Upper lobe of right lung (tissue), 1 donor: ENCODE measurements at regions not wholly inside any gene's neighbourhood (a gene's known extent, or its start where the extent isn't known, plus 50 kb on each side); places are given as distances from the start of the nearest gene placed in this dataset.

Experiments
- ATAC-seq: fragments of 200-7000 bp; cut with Tn5 transposase; one replicate; pipeline ENCODE4 v1.9.1; 2020; ENCODE audit warnings: mild to moderate bottlenecking, moderate library complexity
- DNase-seq: peaks from one replicate; pipeline ENCODE4 v3.0.0-alpha.2; 2020
- H3K27ac ChIP-seq: fragments of 200-600 bp; one replicate; pipeline ENCODE4 v1.8.0; 2022
- H3K27me3 ChIP-seq: fragments of 200-600 bp; one replicate; pipeline ENCODE4 v1.8.0; 2022; ENCODE audit warnings: mild to moderate bottlenecking
- H3K36me3 ChIP-seq: fragments of 200-600 bp; one replicate; pipeline ENCODE4 v1.8.0; 2022
- H3K4me1 ChIP-seq: fragments of 200-600 bp; one replicate; pipeline ENCODE4 v1.8.0; 2022
- H3K4me3 ChIP-seq: fragments of 200-600 bp; one replicate; pipeline ENCODE4 v1.8.0; 2022; ENCODE audit warnings: mild to moderate bottlenecking
- H3K9me3 ChIP-seq: fragments of 200-600 bp; one replicate; pipeline ENCODE4 v1.8.0; 2022
- CTCF ChIP-seq: fragments of 200-600 bp; IDR thresholded peaks from one replicate; pipeline ENCODE4 v1.8.0; 2022; ENCODE audit warnings: antibody characterized with exemption
- intact Hi-C: fragments of 100-400 bp; cut with DNase I; formaldehyde crosslinking; loops from one replicate; pipeline ENCODE4 v1.11.0; 2022
- donor health status: DM: no; HTN: yes; CAD: no; lungs with severe emphysema.

- H3K27me3 ChIP-seq: no peaks in the 10 kb centered on the region
- no peaks in the 10 kb centered on the region for H3K9me3 ChIP-seq
- ATAC-seq: no peak
- no peaks in the 10 kb centered on the region for H3K36me3 ChIP-seq
- intact Hi-C loops: no loop called here
- H3K4me3 ChIP-seq: no peak overlapping the region
- TF ChIP-seq CTCF: no peak
- DNase-seq: no peak
- H3K27ac ChIP-seq: no peak overlapping the region
- H3K4me1 ChIP-seq: peaks cover 16% of the 10 kb centered on the region
Measured at GRCh38 chr3:177439694-177440269, 242.5 kb upstream of the TBL1XR1 start.

- Histone ChIP-seq H3K27me3 (no peaks in the 10 kb centered on the region), H3K4me1 (peaks cover 16% of the 10 kb centered on the region), H3K36me3 (no peaks in the 10 kb centered on the region), H3K4me3 (no peak overlapping the region), H3K9me3 (no peaks in the 10 kb centered on the region), H3K27ac (no peak overlapping the region)
- ATAC-seq (no peak), DNase-seq (no peak)
- TF ChIP-seq CTCF: no peak
- intact Hi-C loops: no loop called here
Measured at GRCh38 chr3:177440456-177441104, 243.3 kb upstream of the TBL1XR1 start.

GRCh38 chr3:177441276-177441812 is 244.1 kb upstream of the TBL1XR1 start:
- Histone ChIP-seq H3K9me3 (no peaks in the 10 kb centered on the region), H3K27ac (no peak overlapping the region), H3K4me3 (no peak overlapping the region), H3K4me1 (peaks cover 16% of the 10 kb centered on the region), H3K27me3 (no peaks in the 10 kb centered on the region), H3K36me3 (no peaks in the 10 kb centered on the region)
- ATAC-seq (no peak), DNase-seq (no peak)
- no peak for TF ChIP-seq CTCF
- intact Hi-C loops: no loop called here

GRCh38 chr3:177441813-177442646 is 244.7 kb upstream of the TBL1XR1 start:
- Histone ChIP-seq H3K27me3 (no peaks in the 10 kb centered on the region), H3K4me1 (peaks cover 16% of the 10 kb centered on the region)
- no peak for DNase-seq

GRCh38 chr3:177443469-177443868 is 246.2 kb upstream of the TBL1XR1 start:
- H3K4me1 ChIP-seq: peaks cover 23% of the 10 kb centered on the region
- DNase-seq (no peak), ATAC-seq (peak; percentile 63)
- H3K36me3 ChIP-seq: no peaks in the 10 kb centered on the region
- H3K9me3 ChIP-seq: no peaks in the 10 kb centered on the region
- H3K4me3 ChIP-seq: no peak overlapping the region
- H3K27ac ChIP-seq: no peak overlapping the region
- intact Hi-C loops: no loop called here
- TF ChIP-seq CTCF: no peak
- no peaks in the 10 kb centered on the region for H3K27me3 ChIP-seq

More at GRCh38 chr3:177441813-177442646, 244.7 kb upstream of the TBL1XR1 start:
- Histone ChIP-seq H3K36me3 (no peaks in the 10 kb centered on the region), H3K9me3 (no peaks in the 10 kb centered on the region), H3K4me3 (peak overlapping the region; percentile 5), H3K27ac (peak overlapping the region; percentile 7)
- intact Hi-C loops: no loop called here
- peak; percentile 18 for ATAC-seq
- TF ChIP-seq CTCF: no peak
